AG10803 (cell line): ENCODE measurements at regions not wholly inside any gene's neighbourhood (a gene's known extent, or its start where the extent isn't known, plus 50 kb on each side); places are given as distances from the start of the nearest gene placed in this dataset.

ENCODE experiments used
- DNase-seq: peaks from one replicate; pipeline ENCODE4 v3.0.0; 2010; ENCODE audit warnings: low read depth
- H3K4me3 ChIP-seq: 2 replicates; pipeline ENCODE4 v1.5.1; 2011; ENCODE audit warnings: mild to moderate bottlenecking, low read length, control low read depth
- CTCF ChIP-seq: conservative IDR thresholded peaks from 2 replicates; pipeline ENCODE4 v1.5.1; 2011; ENCODE audit warnings: mild to moderate bottlenecking, low read length, control low read depth, inconsistent platforms

GRCh38 chr2:83756219-83756618, 702.9 kb downstream of the SUCLG1 start:
- DNase-seq = no peak
- H3K4me3 ChIP-seq = no peak overlapping the region
- TF ChIP-seq CTCF = no peak

GRCh38 chr2:83747141-83747540, 711.9 kb downstream of the SUCLG1 start:
- no peak overlapping the region for H3K4me3 ChIP-seq
- no peak for DNase-seq
- no peak for TF ChIP-seq CTCF

GRCh38 chr2:83744855-83745254, 714.2 kb downstream of the SUCLG1 start:
- H3K4me3 ChIP-seq = no peak overlapping the region
- DNase-seq = no peak
- no peak for TF ChIP-seq CTCF

GRCh38 chr2:83742117-83742782, 716.8 kb downstream of the SUCLG1 start:
- H3K4me3 ChIP-seq = no peak overlapping the region
- TF ChIP-seq CTCF = no peak
- DNase-seq = peak; percentile 70

GRCh38 chr2:83730223-83730622, 728.9 kb downstream of the SUCLG1 start:
- no peak for TF ChIP-seq CTCF
- peak; percentile 39 for DNase-seq
- H3K4me3 ChIP-seq = no peak overlapping the region

- no peak for TF ChIP-seq CTCF
- no peak for DNase-seq
- no peak overlapping the region for H3K4me3 ChIP-seq
Observed at GRCh38 chr2:83725735-83726134, 733.3 kb downstream of the SUCLG1 start.

- H3K4me3 ChIP-seq = no peak overlapping the region
- no peak for TF ChIP-seq CTCF
- no peak for DNase-seq
Observed at GRCh38 chr2:83705146-83705545, 753.9 kb downstream of the SUCLG1 start.
